ENCODE measurements at regions not wholly inside any gene's neighbourhood (a gene's known extent, or its start where the extent isn't known, plus 50 kb on each side); places are given as distances from the start of the nearest gene placed in this dataset.

DNA sequence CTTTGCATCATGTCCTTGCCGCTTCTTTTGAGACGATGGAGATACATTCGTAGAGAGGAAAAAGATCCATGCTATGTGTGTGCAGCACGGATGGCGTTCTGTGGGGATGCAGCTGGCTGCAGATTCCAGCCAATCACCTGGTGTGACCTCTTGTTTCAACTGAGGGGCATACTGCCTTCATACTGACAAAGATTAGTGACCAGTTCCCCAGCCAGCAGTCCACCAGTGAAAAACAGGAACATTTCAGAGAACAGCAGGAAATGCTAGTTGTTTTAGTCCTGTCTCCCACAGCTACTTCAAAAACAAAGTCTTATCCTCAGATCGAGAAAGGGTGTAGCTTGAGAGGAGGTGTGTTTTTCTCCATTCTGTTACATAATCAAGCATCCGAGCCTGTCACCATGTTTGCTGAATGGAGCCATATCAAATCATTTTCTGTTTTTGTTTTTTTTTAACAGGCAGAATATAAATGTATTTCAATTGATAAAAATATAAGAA is 255.7 kb upstream of the FMN2 start:
- DNase-seq = no peak

GRCh38 chr1:239840336-239840735 is 251.3 kb upstream of the FMN2 start:
- no peak for DNase-seq

DNA sequence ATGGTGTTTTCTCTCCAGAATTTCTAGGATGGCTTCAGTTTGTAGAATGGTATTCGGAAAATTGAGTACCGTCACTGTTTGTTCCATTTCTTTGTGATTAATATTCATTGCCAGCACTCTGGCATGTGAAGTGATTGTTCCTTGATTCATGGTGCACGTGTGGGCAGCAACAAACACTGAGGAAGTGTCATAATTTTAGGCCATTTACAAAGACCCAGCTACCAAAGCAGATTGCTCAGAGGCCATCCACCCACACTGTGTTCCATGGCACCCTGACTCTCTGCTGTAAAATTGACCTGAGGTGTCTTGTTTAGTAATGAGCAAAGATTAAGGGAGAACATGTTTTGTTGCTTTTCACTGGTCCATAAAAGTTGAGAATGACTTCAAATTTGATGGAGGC is 250.9 kb upstream of the FMN2 start:
- no peak for DNase-seq

- DNase-seq = no peak
Measured at GRCh38 chr1:239841631-239842030, 250.1 kb upstream of the FMN2 start.

GRCh38 chr1:239843541-239843940 is 248.1 kb upstream of the FMN2 start:
- no peak for DNase-seq

DNA sequence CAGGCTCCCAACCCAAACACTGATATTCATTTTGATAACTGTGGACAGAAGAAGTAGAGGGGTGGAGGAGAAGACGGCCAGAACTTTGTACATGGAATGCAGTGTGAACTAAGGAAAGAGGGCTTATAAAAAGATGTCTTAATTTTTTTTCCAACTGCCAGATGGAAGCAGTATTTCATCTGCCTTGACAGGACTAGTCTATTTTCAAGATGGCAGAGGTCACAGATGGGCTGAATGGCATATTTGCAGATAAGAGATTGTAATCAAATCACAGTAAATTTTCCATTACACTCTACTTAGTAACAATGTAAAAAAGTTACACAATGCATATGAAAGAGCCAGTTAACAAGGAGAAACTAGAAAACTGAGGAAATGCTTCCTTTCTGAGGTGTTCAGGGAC is 246.8 kb upstream of the FMN2 start:
- DNase-seq = no peak

GRCh38 chr1:239854922-239855321 is 236.8 kb upstream of the FMN2 start:
- no peak for DNase-seq

DNA sequence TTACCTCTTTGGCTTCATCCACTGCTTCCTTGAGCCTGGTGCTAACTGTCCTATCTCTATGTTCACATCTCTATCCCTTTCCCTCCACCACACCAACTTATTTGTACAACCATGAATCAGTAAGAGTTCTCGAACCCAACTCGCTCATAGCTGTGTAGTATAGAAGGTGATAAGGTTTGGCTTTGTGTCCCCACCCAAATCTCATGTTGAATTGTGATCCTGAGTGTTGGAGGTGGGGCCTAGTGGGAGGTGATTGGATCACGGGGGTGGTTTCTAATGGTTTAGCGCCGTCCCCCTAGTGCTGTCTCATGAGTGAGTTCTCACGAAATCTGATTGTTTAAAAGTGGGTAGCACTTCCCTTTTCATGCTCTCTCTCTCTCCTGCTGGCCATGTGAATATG is 235.6 kb upstream of the FMN2 start:
- DNase-seq = no peak

GRCh38 chr1:239856924-239857323 is 234.8 kb upstream of the FMN2 start:
- no peak for DNase-seq

- no peak for DNase-seq
Measured at GRCh38 chr1:239858057-239858456, 233.6 kb upstream of the FMN2 start.

DNA sequence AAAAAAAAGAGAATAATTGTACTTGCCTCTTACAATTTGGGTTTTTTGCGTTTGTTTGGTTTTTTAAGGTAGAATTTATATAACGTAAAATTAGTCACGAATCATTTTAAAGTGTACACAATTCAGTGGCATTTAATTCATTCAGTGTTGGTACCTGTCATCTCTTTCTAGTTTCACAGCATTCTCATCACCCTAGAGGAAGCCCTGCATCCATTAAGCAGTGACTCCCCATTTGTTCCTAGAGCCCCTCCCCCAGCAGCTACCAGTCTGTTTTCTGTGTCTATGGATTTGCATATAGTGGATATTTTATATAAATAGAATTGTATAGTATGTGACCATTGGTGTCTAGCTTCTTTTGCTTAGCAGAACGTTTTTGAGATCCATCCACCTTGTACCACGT is 233.2 kb upstream of the FMN2 start:
- no peak for DNase-seq

DNA sequence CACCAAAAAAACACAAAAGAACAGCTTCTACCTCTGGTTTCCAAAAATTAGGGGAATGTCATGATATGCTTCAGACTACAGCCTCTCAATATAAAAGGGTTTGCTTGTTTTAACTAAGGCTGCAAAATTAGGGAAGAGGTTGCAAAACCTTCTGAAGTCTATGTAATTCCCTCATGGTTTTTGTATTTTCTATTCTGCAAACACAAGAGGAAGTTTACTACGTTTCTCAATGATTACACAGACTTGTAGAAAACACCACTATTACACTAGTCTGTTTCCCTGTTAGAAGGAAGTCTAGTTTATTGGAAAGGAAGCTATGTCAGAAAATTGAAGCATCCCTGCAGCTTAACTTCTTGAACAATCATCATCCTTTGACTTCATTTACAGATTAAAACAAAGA is 229.7 kb upstream of the FMN2 start:
- no peak for DNase-seq

DNA sequence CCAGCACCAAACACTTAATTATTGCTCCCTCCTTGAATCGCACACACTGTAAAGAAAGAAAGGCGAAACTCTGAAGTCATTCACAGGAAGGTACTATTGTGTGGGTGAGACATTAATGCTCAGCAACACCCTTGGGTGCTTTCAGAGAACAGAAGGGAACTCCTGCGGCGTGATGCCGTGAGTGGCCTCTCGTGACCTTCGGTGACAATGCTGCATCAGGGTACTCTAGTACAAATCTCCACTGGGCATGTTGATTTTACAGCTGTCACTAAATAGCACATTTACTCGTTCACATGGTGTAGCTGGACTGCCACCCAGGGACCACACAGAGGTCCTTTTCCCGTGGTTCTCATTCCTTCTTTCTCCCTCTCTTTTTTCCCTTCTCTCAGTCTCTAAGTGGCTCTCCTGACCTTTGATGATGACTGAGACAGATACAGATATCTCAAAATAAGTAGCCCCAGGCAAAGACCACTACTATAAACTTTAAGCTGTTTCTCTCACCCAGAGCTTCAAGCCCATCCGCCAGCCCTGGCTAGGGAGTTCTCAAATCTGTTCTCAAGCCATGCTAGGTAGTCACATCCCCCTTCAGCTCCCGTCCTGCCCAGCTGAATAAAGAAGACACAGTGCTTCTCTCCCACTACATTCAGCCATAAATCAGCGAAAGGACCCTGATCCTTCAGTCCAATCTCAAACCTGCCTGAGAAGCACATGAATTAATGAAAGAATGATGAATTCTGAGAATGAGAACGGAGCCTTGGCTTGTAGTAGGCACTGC is 223.4 kb upstream of the FMN2 start:
- no peak for DNase-seq

DNA sequence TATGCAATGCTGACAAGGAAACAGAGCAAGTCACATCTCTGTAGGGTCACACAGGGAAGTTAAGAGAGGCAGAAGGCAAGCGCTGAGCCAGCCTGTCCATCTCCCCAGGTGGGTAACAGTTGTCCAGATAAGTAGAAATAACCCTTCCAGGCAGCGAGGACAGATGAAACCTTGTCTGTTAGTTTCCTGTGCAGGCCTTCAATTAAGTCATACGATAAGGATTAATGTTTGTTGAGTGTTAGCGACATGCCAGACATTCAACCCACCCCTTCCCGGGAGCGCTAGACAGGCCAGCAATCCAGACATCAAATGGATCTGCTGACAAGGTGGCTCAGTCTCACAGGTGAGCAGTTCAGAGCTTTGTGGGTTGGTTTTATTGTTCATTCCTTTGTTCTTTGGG is 221.5 kb upstream of the FMN2 start:
- no peak for DNase-seq

- no peak for DNase-seq
Measured at GRCh38 chr1:239872626-239873025, 219.1 kb upstream of the FMN2 start.

GRCh38 chr1:239874831-239875230 is 216.9 kb upstream of the FMN2 start:
- DNase-seq = no peak

DNA sequence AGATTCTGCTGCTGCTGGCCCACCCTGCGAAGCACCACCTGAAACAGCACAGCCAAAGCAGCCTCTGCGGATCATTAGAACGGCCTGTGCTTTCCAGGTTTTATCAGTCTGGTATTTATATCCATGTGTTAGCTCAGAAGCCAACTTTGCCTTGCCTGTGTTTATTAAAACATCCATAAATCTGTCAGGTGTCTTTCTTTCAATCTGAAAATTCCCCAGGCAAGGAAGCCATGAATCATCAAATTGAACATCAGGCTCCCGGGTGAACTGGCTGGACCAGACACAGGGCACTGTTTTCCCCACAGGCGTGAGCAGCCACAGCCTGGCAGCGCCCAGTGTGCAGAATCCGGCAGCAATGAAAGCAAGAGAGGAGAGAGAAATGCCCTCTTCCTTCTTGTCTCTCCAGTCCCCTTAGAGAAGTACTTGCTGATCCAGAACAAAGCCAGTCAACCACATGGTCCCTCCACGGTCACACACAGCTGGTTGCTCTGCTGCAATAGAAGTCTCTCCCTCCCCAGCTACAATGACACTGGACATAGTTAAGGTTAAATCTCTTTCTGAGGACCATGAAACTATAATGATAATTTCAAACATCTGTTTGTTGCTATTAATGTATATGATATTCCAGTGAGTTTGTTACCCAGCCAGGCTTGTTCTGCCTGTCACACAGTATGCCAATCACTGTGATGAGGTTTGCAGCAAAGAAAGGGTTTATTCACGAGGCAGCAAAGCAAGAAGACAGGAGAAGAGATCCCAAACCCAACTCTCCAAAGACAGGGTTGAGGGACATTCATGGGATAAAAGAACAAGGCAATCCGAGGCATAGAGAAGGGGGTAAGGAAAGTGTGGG is 212.1 kb upstream of the FMN2 start:
- no peak for DNase-seq

GRCh38 chr1:239882967-239883366 is 208.7 kb upstream of the FMN2 start:
- DNase-seq = no peak

DNA sequence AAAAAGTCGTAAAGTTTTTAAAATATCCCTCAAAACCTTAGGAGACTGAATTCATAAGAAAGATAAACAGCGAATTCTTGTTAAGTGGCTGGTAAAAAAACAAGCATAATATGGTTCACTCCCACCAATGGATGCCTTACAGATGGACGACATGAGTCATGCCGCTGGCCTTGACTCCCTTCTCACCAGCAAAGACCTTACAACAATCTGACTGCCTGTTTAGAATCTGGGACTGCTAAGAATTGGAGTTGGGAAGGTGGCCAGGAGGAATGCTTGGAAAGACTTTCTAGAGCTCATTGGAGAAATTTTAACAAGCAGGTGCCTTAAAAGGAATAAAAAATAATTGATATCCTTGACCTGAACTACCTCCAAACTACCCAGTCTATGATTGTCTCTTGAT is 206.9 kb upstream of the FMN2 start:
- no peak for DNase-seq

- no peak for DNase-seq
Measured at GRCh38 chr1:239886266-239886665, 205.4 kb upstream of the FMN2 start.

- DNase-seq = no peak
Measured at GRCh38 chr1:239888639-239889038, 203.0 kb upstream of the FMN2 start.

- DNase-seq = no peak
Measured at GRCh38 chr1:239891621-239892358, 199.9 kb upstream of the FMN2 start.

GRCh38 chr1:239892602-239893001 is 199.1 kb upstream of the FMN2 start:
- no peak for DNase-seq

All from stimulated activated CD4-positive, alpha-beta T cell treated with anti-CD3 and anti-CD28 coated beads, Interleukin-15, amount 100 ng/mL, for 24 hours (primary cell).